ENCODE measurements at regions not wholly inside any gene's neighbourhood (a gene's known extent, or its start where the extent isn't known, plus 50 kb on each side); places are given as distances from the start of the nearest gene placed in this dataset.

DNA sequence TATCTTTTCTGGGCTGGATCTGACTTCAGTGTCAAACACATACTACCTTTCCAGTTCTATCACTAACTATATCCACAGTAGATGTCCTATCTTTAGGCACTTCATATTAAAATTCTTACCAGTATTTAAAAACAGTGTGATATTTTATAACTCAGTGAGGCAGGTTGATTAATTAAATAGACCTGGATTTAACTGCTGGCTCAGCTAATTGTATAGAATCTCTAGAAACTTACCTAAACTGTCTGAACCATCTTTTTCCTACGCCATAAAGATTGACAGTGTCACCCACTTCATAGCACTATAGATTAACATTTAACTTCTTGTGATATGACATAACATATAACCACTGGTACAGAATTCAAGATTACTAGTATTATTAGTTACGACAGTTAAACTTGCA is 935.3 kb downstream of the FAT4 start:
- Histone ChIP-seq H3K27ac (ENCODE audit: low read depth in 2 of 2, low read length in 2 of 2) (no peak overlapping the region), H3K4me1 (ENCODE audit: control insufficient read depth in 2 of 2, insufficient read depth in 2 of 2, low read length in 2 of 2) (no peaks in the 10 kb centered on the region), H3K36me3 (ENCODE audit: control insufficient read depth in 2 of 2, insufficient read depth in 2 of 2, low read length in 2 of 2) (no peaks in the 10 kb centered on the region), H3K9ac (ENCODE audit: low read depth in 1 of 2, low read length in 2 of 2) (no peak overlapping the region), H3K4me3 (ENCODE audit: low read length in 2 of 2) (no peak overlapping the region), H3K27me3 (ENCODE audit: control insufficient read depth in 2 of 2, insufficient read depth in 2 of 2, low read length in 2 of 2) (no peaks in the 10 kb centered on the region), H3K9me3 (ENCODE audit: control insufficient read depth in 2 of 2, low read length in 2 of 2) (no peaks in the 10 kb centered on the region)

DNA sequence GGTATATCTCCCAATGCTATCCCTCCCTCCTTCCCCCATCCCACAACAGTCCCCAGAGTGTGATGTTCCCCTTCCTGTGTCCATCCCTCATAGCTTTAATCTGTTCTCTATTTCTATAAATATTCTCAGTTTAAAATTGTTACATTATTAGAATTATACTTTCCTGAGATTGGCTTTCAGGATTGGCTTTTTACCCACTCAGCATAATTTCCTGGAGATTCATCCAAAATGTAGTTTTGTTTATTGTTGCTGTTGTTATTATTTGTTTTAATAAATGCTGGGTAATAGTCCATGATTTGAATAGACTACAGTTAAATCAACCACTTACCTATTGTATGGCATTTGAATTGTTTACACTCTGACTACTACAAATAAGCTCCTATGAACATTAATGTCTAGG is 936.4 kb downstream of the FAT4 start:
- Histone ChIP-seq H3K4me1 (ENCODE audit: control insufficient read depth in 2 of 2, insufficient read depth in 2 of 2, low read length in 2 of 2) (no peaks in the 10 kb centered on the region), H3K9ac (ENCODE audit: low read depth in 1 of 2, low read length in 2 of 2) (no peak overlapping the region), H3K27me3 (ENCODE audit: control insufficient read depth in 2 of 2, insufficient read depth in 2 of 2, low read length in 2 of 2) (no peaks in the 10 kb centered on the region), H3K9me3 (ENCODE audit: control insufficient read depth in 2 of 2, low read length in 2 of 2) (no peaks in the 10 kb centered on the region), H3K36me3 (ENCODE audit: control insufficient read depth in 2 of 2, insufficient read depth in 2 of 2, low read length in 2 of 2) (no peaks in the 10 kb centered on the region), H3K27ac (ENCODE audit: low read depth in 2 of 2, low read length in 2 of 2) (no peak overlapping the region), H3K4me3 (ENCODE audit: low read length in 2 of 2) (no peak overlapping the region)

DNA sequence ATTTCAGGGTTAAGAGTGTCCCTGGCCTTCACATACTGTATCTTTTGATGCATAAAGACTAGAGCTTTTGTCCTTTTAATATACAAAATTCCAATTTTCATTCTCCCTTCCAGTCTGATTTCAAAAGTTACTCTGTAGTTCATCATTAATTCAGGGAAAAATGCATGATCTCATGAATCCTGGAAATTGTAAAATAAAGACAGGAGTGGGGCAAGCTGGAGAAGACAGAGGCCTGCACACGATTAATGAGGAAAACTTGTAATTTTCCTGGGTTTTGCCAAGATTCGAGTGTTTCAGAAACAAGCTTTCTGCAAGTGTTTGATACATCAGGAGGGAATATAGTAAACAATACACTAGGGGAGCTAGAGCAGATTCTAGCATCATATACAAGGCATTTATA is 947.9 kb downstream of the FAT4 start:
- Histone ChIP-seq H3K36me3 (ENCODE audit: control insufficient read depth in 2 of 2, insufficient read depth in 2 of 2, low read length in 2 of 2) (no peaks in the 10 kb centered on the region), H3K4me1 (ENCODE audit: control insufficient read depth in 2 of 2, insufficient read depth in 2 of 2, low read length in 2 of 2) (no peaks in the 10 kb centered on the region), H3K27me3 (ENCODE audit: control insufficient read depth in 2 of 2, insufficient read depth in 2 of 2, low read length in 2 of 2) (no peaks in the 10 kb centered on the region), H3K9ac (ENCODE audit: low read depth in 1 of 2, low read length in 2 of 2) (no peak overlapping the region), H3K27ac (ENCODE audit: low read depth in 2 of 2, low read length in 2 of 2) (no peak overlapping the region), H3K9me3 (ENCODE audit: control insufficient read depth in 2 of 2, low read length in 2 of 2) (no peaks in the 10 kb centered on the region), H3K4me3 (ENCODE audit: low read length in 2 of 2) (no peak overlapping the region)

DNA sequence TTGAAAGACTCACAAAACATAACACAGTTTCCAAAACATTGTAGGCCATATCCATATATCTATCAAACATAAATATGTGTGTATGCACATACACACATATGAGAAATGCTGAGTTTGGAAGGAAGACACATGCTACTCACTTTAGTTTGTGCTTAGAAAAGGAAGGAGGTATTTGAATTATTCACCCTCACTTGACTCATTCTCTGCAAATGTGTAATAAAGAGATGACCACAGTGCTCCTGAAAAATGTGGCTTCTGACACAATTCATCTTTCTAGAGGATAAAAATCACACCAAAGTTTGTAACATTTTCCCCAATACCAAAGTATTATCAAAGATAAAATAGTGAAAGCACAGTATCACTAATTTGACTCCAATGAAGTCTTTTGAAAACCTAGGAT is 950.1 kb downstream of the FAT4 start:
- Histone ChIP-seq H3K36me3 (ENCODE audit: control insufficient read depth in 2 of 2, insufficient read depth in 2 of 2, low read length in 2 of 2) (no peaks in the 10 kb centered on the region), H3K9me3 (ENCODE audit: control insufficient read depth in 2 of 2, low read length in 2 of 2) (no peaks in the 10 kb centered on the region), H3K4me1 (ENCODE audit: control insufficient read depth in 2 of 2, insufficient read depth in 2 of 2, low read length in 2 of 2) (no peaks in the 10 kb centered on the region), H3K4me3 (ENCODE audit: low read length in 2 of 2) (no peak overlapping the region), H3K27me3 (ENCODE audit: control insufficient read depth in 2 of 2, insufficient read depth in 2 of 2, low read length in 2 of 2) (no peaks in the 10 kb centered on the region), H3K27ac (ENCODE audit: low read depth in 2 of 2, low read length in 2 of 2) (no peak overlapping the region), H3K9ac (ENCODE audit: low read depth in 1 of 2, low read length in 2 of 2) (no peak overlapping the region)

DNA sequence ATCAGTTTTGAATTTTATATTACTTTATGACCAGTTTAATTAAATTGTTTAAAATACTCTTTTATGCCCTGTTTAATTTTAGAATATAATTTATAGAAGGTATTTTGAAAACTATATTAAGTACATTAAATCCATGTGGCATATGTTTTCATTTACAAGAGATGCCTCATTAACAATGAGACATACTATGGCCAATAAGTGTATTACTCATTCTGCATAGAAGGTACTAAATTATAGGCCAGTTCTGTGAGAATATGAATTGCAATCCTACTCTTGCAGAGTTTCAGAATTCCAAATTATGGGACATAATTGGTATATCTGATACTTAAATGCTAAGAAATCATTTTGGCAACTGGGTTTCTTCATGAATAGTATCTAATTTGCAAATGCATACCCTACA is 951.1 kb downstream of the FAT4 start:
- Histone ChIP-seq H3K27me3 (ENCODE audit: control insufficient read depth in 2 of 2, insufficient read depth in 2 of 2, low read length in 2 of 2) (no peaks in the 10 kb centered on the region), H3K4me3 (ENCODE audit: low read length in 2 of 2) (no peak overlapping the region), H3K27ac (ENCODE audit: low read depth in 2 of 2, low read length in 2 of 2) (no peak overlapping the region), H3K4me1 (ENCODE audit: control insufficient read depth in 2 of 2, insufficient read depth in 2 of 2, low read length in 2 of 2) (no peaks in the 10 kb centered on the region), H3K36me3 (ENCODE audit: control insufficient read depth in 2 of 2, insufficient read depth in 2 of 2, low read length in 2 of 2) (no peaks in the 10 kb centered on the region), H3K9ac (ENCODE audit: low read depth in 1 of 2, low read length in 2 of 2) (no peak overlapping the region), H3K9me3 (ENCODE audit: control insufficient read depth in 2 of 2, low read length in 2 of 2) (no peaks in the 10 kb centered on the region)

DNA sequence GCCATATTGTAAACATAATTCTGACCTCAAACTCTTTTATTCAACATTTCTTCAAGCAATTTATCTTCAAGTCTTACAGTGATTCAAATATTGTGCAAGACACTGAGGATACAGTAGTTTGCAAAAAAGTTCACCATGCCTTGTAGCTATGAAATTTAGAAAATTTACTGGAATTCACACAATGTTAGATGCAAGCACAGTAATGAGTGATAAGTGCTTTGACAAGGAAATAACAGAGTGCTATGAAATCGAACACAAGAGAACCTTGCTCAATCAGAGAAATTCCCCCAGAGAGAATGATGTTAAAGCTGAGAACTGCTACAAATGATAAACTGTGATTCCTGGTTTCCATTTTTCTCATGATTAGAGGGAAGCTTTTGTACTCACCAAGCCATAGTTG is 952.9 kb downstream of the FAT4 start:
- H3K4me3 ChIP-seq (ENCODE audit: low read length in 2 of 2), result no peak overlapping the region
- H3K27ac ChIP-seq (ENCODE audit: low read depth in 2 of 2, low read length in 2 of 2), result no peak overlapping the region
- H3K27me3 ChIP-seq (ENCODE audit: control insufficient read depth in 2 of 2, insufficient read depth in 2 of 2, low read length in 2 of 2), result no peaks in the 10 kb centered on the region
- H3K36me3 ChIP-seq (ENCODE audit: control insufficient read depth in 2 of 2, insufficient read depth in 2 of 2, low read length in 2 of 2), result no peaks in the 10 kb centered on the region
- no peaks in the 10 kb centered on the region for H3K4me1 ChIP-seq (ENCODE audit: control insufficient read depth in 2 of 2, insufficient read depth in 2 of 2, low read length in 2 of 2)
- no peak overlapping the region for H3K9ac ChIP-seq (ENCODE audit: low read depth in 1 of 2, low read length in 2 of 2)
- H3K9me3 ChIP-seq (ENCODE audit: control insufficient read depth in 2 of 2, low read length in 2 of 2), result no peaks in the 10 kb centered on the region

DNA sequence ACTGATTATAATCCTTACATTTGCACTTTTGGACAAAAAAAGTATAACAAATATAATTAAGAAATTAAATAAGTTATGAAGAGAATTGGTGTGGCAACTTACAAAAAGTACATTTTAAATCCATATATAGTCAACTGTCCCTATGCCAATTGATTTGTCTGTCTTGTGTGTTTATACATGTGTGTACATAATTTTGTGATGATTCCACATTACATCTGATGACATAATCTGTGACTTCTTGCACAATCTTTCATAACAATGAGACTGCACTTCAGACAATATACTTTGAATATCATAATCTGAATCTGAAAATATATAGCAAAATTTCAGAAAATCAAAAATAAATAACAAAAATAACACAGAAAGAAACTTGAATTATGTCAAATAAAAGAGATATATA is 953.4 kb downstream of the FAT4 start:
- no peaks in the 10 kb centered on the region for H3K36me3 ChIP-seq (ENCODE audit: control insufficient read depth in 2 of 2, insufficient read depth in 2 of 2, low read length in 2 of 2)
- no peaks in the 10 kb centered on the region for H3K4me1 ChIP-seq (ENCODE audit: control insufficient read depth in 2 of 2, insufficient read depth in 2 of 2, low read length in 2 of 2)
- no peak overlapping the region for H3K4me3 ChIP-seq (ENCODE audit: low read length in 2 of 2)
- no peak overlapping the region for H3K9ac ChIP-seq (ENCODE audit: low read depth in 1 of 2, low read length in 2 of 2)
- no peak overlapping the region for H3K27ac ChIP-seq (ENCODE audit: low read depth in 2 of 2, low read length in 2 of 2)
- H3K27me3 ChIP-seq (ENCODE audit: control insufficient read depth in 2 of 2, insufficient read depth in 2 of 2, low read length in 2 of 2), result no peaks in the 10 kb centered on the region
- no peaks in the 10 kb centered on the region for H3K9me3 ChIP-seq (ENCODE audit: control insufficient read depth in 2 of 2, low read length in 2 of 2)

DNA sequence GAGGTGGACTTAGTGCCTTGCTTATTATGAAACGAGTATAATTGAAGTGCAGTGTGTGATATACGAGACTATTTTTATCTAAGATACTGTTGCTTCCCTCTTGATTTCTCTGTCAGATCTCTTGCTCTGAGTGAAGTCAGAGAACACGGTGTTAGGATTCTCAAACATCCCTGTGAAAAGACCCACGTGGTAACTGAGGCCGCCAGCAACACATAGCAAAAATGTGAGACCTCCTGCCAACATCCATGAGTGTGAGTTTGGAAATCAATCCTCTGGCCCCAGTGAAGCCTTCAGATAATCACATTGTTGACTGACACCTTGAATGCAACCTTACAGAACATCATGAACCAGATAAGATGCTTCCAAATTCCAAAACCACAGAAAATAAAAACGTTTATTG is 954.4 kb downstream of the FAT4 start:
- H3K4me1 ChIP-seq (ENCODE audit: control insufficient read depth in 2 of 2, insufficient read depth in 2 of 2, low read length in 2 of 2), result no peaks in the 10 kb centered on the region
- H3K9ac ChIP-seq (ENCODE audit: low read depth in 1 of 2, low read length in 2 of 2), result no peak overlapping the region
- no peaks in the 10 kb centered on the region for H3K36me3 ChIP-seq (ENCODE audit: control insufficient read depth in 2 of 2, insufficient read depth in 2 of 2, low read length in 2 of 2)
- H3K4me3 ChIP-seq (ENCODE audit: low read length in 2 of 2), result no peak overlapping the region
- H3K27me3 ChIP-seq (ENCODE audit: control insufficient read depth in 2 of 2, insufficient read depth in 2 of 2, low read length in 2 of 2), result no peaks in the 10 kb centered on the region
- H3K27ac ChIP-seq (ENCODE audit: low read depth in 2 of 2, low read length in 2 of 2), result no peak overlapping the region
- H3K9me3 ChIP-seq (ENCODE audit: control insufficient read depth in 2 of 2, low read length in 2 of 2), result no peaks in the 10 kb centered on the region

DNA sequence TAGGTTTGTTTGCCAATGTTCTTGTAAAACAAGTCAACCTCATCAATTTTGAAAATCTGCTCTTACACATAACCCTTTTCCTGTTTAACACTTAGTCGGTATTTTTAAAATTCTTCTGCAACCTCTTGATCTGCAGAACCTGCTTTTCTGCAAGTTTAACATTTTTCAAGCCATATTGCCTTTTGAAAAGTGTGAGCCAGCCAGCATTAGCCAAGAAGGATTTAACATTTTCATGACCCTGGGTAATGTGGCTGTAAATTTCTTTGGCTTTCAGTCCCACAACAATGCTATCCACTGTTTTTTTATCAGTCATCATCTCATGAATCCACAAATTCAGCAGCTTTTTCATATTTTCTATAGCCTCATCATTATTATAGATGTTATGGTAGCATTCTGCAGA is 956.5 kb downstream of the FAT4 start:
- Histone ChIP-seq H3K9ac (ENCODE audit: low read depth in 1 of 2, low read length in 2 of 2) (no peak overlapping the region), H3K4me3 (ENCODE audit: low read length in 2 of 2) (no peak overlapping the region), H3K27me3 (ENCODE audit: control insufficient read depth in 2 of 2, insufficient read depth in 2 of 2, low read length in 2 of 2) (no peaks in the 10 kb centered on the region), H3K4me1 (ENCODE audit: control insufficient read depth in 2 of 2, insufficient read depth in 2 of 2, low read length in 2 of 2) (no peaks in the 10 kb centered on the region), H3K36me3 (ENCODE audit: control insufficient read depth in 2 of 2, insufficient read depth in 2 of 2, low read length in 2 of 2) (no peaks in the 10 kb centered on the region), H3K9me3 (ENCODE audit: control insufficient read depth in 2 of 2, low read length in 2 of 2) (no peaks in the 10 kb centered on the region), H3K27ac (ENCODE audit: low read depth in 2 of 2, low read length in 2 of 2) (no peak overlapping the region)

DNA sequence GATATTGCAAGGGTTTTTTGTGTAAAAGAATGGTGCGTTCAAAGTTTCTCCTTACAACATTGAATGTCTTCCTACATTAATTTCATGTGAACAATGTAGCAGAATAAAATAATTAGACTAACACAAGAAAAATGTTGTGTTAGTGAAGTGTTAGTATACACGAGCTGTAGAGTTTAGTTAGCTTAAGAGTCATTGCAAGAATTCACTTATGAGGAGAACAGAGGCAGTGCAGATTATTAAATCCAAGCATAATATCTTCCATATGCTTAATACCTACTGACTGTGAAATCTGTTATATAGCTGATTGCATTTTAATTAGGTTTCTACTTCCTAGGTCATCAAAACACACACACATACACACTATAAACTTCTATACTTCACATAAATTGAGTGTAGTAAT is 959.0 kb downstream of the FAT4 start:
- Histone ChIP-seq H3K9ac (ENCODE audit: low read depth in 1 of 2, low read length in 2 of 2) (no peak overlapping the region), H3K36me3 (ENCODE audit: control insufficient read depth in 2 of 2, insufficient read depth in 2 of 2, low read length in 2 of 2) (no peaks in the 10 kb centered on the region), H3K27ac (ENCODE audit: low read depth in 2 of 2, low read length in 2 of 2) (no peak overlapping the region), H3K4me3 (ENCODE audit: low read length in 2 of 2) (no peak overlapping the region), H3K4me1 (ENCODE audit: control insufficient read depth in 2 of 2, insufficient read depth in 2 of 2, low read length in 2 of 2) (no peaks in the 10 kb centered on the region), H3K9me3 (ENCODE audit: control insufficient read depth in 2 of 2, low read length in 2 of 2) (no peaks in the 10 kb centered on the region), H3K27me3 (ENCODE audit: control insufficient read depth in 2 of 2, insufficient read depth in 2 of 2, low read length in 2 of 2) (no peaks in the 10 kb centered on the region)

DNA sequence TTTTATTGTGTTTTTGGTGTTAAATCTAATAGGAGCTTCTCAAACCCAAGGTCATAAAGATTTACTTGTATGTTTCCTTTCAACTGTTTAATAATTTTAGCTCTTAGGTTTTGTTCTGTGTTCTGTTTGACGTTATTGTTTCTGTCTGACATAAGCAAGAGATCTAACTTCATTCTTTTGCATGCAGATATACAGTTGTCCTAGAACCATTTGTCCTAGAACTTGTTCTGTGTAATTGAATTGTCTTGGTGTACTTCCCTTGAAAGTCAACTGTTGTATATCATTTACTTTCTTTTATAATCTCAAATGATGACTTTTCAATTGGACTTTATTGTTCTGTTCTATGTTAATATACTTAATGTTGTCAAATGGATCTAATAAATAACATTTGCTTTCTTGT is 977.1 kb downstream of the FAT4 start:
- Histone ChIP-seq H3K4me1 (ENCODE audit: control insufficient read depth in 2 of 2, insufficient read depth in 2 of 2, low read length in 2 of 2) (no peaks in the 10 kb centered on the region), H3K4me3 (ENCODE audit: low read length in 2 of 2) (no peak overlapping the region), H3K36me3 (ENCODE audit: control insufficient read depth in 2 of 2, insufficient read depth in 2 of 2, low read length in 2 of 2) (no peaks in the 10 kb centered on the region), H3K27me3 (ENCODE audit: control insufficient read depth in 2 of 2, insufficient read depth in 2 of 2, low read length in 2 of 2) (no peaks in the 10 kb centered on the region), H3K9ac (ENCODE audit: low read depth in 1 of 2, low read length in 2 of 2) (no peak overlapping the region), H3K27ac (ENCODE audit: low read depth in 2 of 2, low read length in 2 of 2) (no peak overlapping the region), H3K9me3 (ENCODE audit: control insufficient read depth in 2 of 2, low read length in 2 of 2) (no peaks in the 10 kb centered on the region)

Measured in mucosa of rectum (tissue), 2 donors.